K562 (cell line): ENCODE measurements at regions not wholly inside any gene's neighbourhood (a gene's known extent, or its start where the extent isn't known, plus 50 kb on each side); places are given as distances from the start of the nearest gene placed in this dataset.

Source experiments
- ATAC-seq: fragments of 200-7000 bp; cut with Tn5 transposase; 3 replicates; pipeline ENCODE4 v1.9.1; 2020; ENCODE audit warnings: moderate library complexity
- BruUV-seq: library from RNA; stranded (reverse); fragments of 400-500 nt; replicated peaks from 2 replicates; lab custom pipeline; 2021; lab: Mats Ljungman, UMichigan
- CTCF ChIA-PET: fragments of 300-600 bp; formaldehyde crosslinking; extraction: SDS; loops from one replicate; lab custom pipeline; 2021; ENCODE audit warnings: low intra/inter-chr PET ratio; lab: Yijun Ruan, JAX
- POLR2A ChIA-PET: fragments of 300-600, 350-650 bp; sonication (Branson Sonifier 250); formaldehyde crosslinking; extraction: SDS; loops from one replicate; lab custom pipeline; 2021; ENCODE audit warnings: antibody characterized with exemption, inconsistent platforms; lab: Yijun Ruan, JAX
- DNase-seq, 4 experiments: peaks; one replicate each; pipeline versions ENCODE4 v3.0.0 to v3.0.0-alpha.2; 2011 to 2018; ENCODE audit warnings: low spot score in 3 of 4, mixed read lengths in 3 of 4; ENCODE audit errors: extremely low read depth in 1 of 4
- FAIRE-seq: peaks from 2 replicates; lab custom pipeline; 2011; peaks lifted over from hg19 to GRCh38; lab: Jason Lieb, UNC
- H2AFZ ChIP-seq: 2 replicates; pipeline ENCODE4 v1.6.0; 2011; ENCODE audit warnings: low read depth, low read length, control low read depth, inconsistent platforms
- H3K27ac ChIP-seq: fragments of 200-600 bp; 3 replicates; pipeline ENCODE4 v1.8.0; 2011; ENCODE audit warnings: low read depth, mild to moderate bottlenecking, control low read depth, inconsistent platforms, low read length, moderate library complexity, mixed read lengths; ENCODE audit errors: extremely low read depth
- H3K27me3 ChIP-seq, 2 experiments: fragments of 300-600 bp in 1 of 2; 2 replicates in 1 of 2; 3 replicates in 1 of 2; pipeline versions ENCODE4 v1.6.0 to v1.8.0; 2011; ENCODE audit warnings: inconsistent platforms in 2 of 2, low read length in 2 of 2, mild to moderate bottlenecking in 1 of 2, mixed read lengths in 1 of 2, moderate library complexity in 1 of 2; ENCODE audit not compliant: control insufficient read depth in 2 of 2, insufficient read depth in 2 of 2
- H3K36me3 ChIP-seq: fragments of 300-600 bp; 3 replicates; pipeline ENCODE4 v1.8.0; 2011; ENCODE audit warnings: mild to moderate bottlenecking, low read length, inconsistent platforms; ENCODE audit not compliant: control insufficient read depth, insufficient read depth
- H3K4me1 ChIP-seq, 2 experiments: fragments of 200-600 bp in 1 of 2; replicated peaks in 1 of 2; 2 replicates in 1 of 2; 3 replicates in 1 of 2; pipeline versions ENCODE4 v1.5.1 to v1.8.0; 2011; ENCODE audit warnings: inconsistent platforms in 2 of 2, low read length in 2 of 2, mild to moderate bottlenecking in 1 of 2, mixed read lengths in 1 of 2, moderate library complexity in 1 of 2; ENCODE audit not compliant: control insufficient read depth in 2 of 2, insufficient read depth in 2 of 2
- H3K4me2 ChIP-seq: 2 replicates; pipeline ENCODE4 v1.6.1; 2011; ENCODE audit warnings: low read length, control low read depth, inconsistent platforms, mixed read lengths; ENCODE audit not compliant: insufficient read depth
- H3K4me3 ChIP-seq: fragments of 200-600 bp; sonication (generic), shearing (Covaris generic); 2 replicates; pipeline ENCODE4 v1.5.1; 2016; ENCODE audit warnings: control low read depth, inconsistent platforms
- H3K79me2 ChIP-seq: fragments of 200-600 bp; 3 replicates; pipeline ENCODE4 v1.8.0; 2011; ENCODE audit warnings: low read length, inconsistent platforms; ENCODE audit not compliant: control insufficient read depth, insufficient read depth
- H3K9ac ChIP-seq, 2 experiments: 2 replicates each; pipeline versions ENCODE4 v1.6.0 to v1.6.1; 2011; ENCODE audit warnings: low read depth in 2 of 2, low read length in 2 of 2, control low read depth in 1 of 2, inconsistent platforms in 1 of 2, mild to moderate bottlenecking in 1 of 2, mixed read lengths in 1 of 2; ENCODE audit not compliant: insufficient read depth in 1 of 2
- H3K9me1 ChIP-seq: one replicate; pipeline ENCODE4 v1.6.0; 2011; ENCODE audit warnings: inconsistent platforms, mild to moderate bottlenecking, low read length, moderate library complexity; ENCODE audit not compliant: control insufficient read depth, insufficient read depth
- H3K9me3 ChIP-seq: replicated peaks from 2 replicates; pipeline ENCODE4 v1.5.1; 2011; ENCODE audit warnings: low read depth, low read length, inconsistent platforms; ENCODE audit not compliant: control insufficient read depth, insufficient read depth
- H4K20me1 ChIP-seq: replicated peaks from 2 replicates; pipeline ENCODE4 v1.6.1; 2011; ENCODE audit warnings: low read length, inconsistent platforms, mixed read lengths; ENCODE audit not compliant: control insufficient read depth, insufficient read depth
- ARID2 ChIP-seq: fragments of 450-650 bp; IDR thresholded peaks from 2 replicates; pipeline ENCODE4 v1.6.1; 2017; ENCODE audit warnings: antibody characterized with exemption, mild to moderate bottlenecking
- ATF7 ChIP-seq: fragments of 450-650 bp; IDR thresholded peaks from 2 replicates; pipeline ENCODE4 v1.7.1; 2014; ENCODE audit warnings: mild to moderate bottlenecking, moderate library complexity
- C11orf30 ChIP-seq: fragments of 450-650 bp; IDR thresholded peaks from 2 replicates; pipeline ENCODE4 v1.6.1; 2016; ENCODE audit warnings: low read depth, mild to moderate bottlenecking
- CAMTA2 ChIP-seq: fragments of 250-450 bp; sonication (Bioruptor Pico); conservative IDR thresholded peaks from 2 replicates; pipeline ENCODE4 v1.5.1; 2022
- CEBPZ ChIP-seq: fragments of 150-350 bp; IDR thresholded peaks from 2 replicates; pipeline ENCODE4 v1.6.1; 2014; ENCODE audit warnings: low read depth, mild to moderate bottlenecking, low read length, borderline replicate concordance
- CSDE1 ChIP-seq, 2 experiments: fragments of 450-650 bp; IDR thresholded peaks; 2 replicates each; pipeline ENCODE4 v1.6.1; 2016; ENCODE audit warnings: mild to moderate bottlenecking in 1 of 2
- DNMT1 ChIP-seq: fragments of 450-650 bp; IDR thresholded peaks from 2 replicates; pipeline ENCODE4 v1.6.1; 2016; ENCODE audit warnings: antibody characterized with exemption, mild to moderate bottlenecking
- HMG20A ChIP-seq: fragments of 450-650 bp; formaldehyde crosslinking; conservative IDR thresholded peaks from 2 replicates; pipeline ENCODE4 v1.4.0; 2020; ENCODE audit warnings: mild to moderate bottlenecking, mixed read lengths
- LARP7 ChIP-seq: fragments of 450-650 bp; IDR thresholded peaks from 2 replicates; pipeline ENCODE4 v1.6.1; 2016
- RAD21 ChIP-seq, 2 experiments: fragments of 250-450 bp in 1 of 2; fragments of 450-650 bp in 1 of 2; sonication (Bioruptor Pico) in 1 of 2; formaldehyde crosslinking in 1 of 2; IDR thresholded peaks in 1 of 2; conservative IDR thresholded peaks in 1 of 2; 2 replicates each; pipeline versions ENCODE4 v1.4.0 to v1.8.0; 2020 to 2022; ENCODE audit warnings: mild to moderate bottlenecking in 2 of 2, moderate library complexity in 1 of 2
- ZBED1 ChIP-seq: IDR thresholded peaks from 2 replicates; pipeline ENCODE4 v1.6.1; 2014
- ZFP1 ChIP-seq: fragments of 450-650 bp; formaldehyde crosslinking; IDR thresholded peaks from 2 replicates; pipeline ENCODE4 v1.4.0; 2020; ENCODE audit warnings: mild to moderate bottlenecking, mixed read lengths
- ZNF165 ChIP-seq: fragments of 250-450 bp; sonication (Bioruptor Pico); IDR thresholded peaks from 2 replicates; pipeline ENCODE4 v1.4.0; 2020; ENCODE audit warnings: borderline replicate concordance
- ZNF175 ChIP-seq: fragments of 200-800 bp; sonication (Bioruptor generic); IDR thresholded peaks from 2 replicates; pipeline ENCODE4 v1.6.1; 2016; ENCODE audit warnings: low read depth, mild to moderate bottlenecking, missing genetic modification characterization, missing compliant biosample characterization
- ZNF766 ChIP-seq: fragments of 200-800 bp; sonication (Bioruptor generic); conservative IDR thresholded peaks from 2 replicates; pipeline ENCODE4 v1.6.1; 2016; ENCODE audit warnings: missing genetic modification characterization, missing compliant biosample characterization
- ZNF77 ChIP-seq: fragments of 250-450 bp; sonication (Bioruptor Pico); IDR thresholded peaks from 2 replicates; pipeline ENCODE4 v1.5.0; 2020
- WGBS: fragments of 100-300 bp; shearing (Covaris generic); methylation state at CpG from one replicate; pipeline ENCODE4 v1.1.6; 2016; ENCODE audit warnings: low coverage, mixed read lengths; ENCODE audit not compliant: insufficient coverage; ENCODE audit errors: missing lambda C conversion rate; 5-methylcytosine and 5-hydroxymethylcytosine counted together
- in situ Hi-C: fragments of 300-500 bp; cut with MboI; formaldehyde crosslinking; loops from 4 replicates; pipeline ENCODE4 v1.15.0; 2018; ENCODE audit warnings: inconsistent platforms, mixed read lengths
- intact Hi-C: fragments of 100-400 bp; cut with micrococcal nuclease; formaldehyde crosslinking; loops from 2 replicates; pipeline ENCODE4 v1.14.2; 2022
- TF ChIP-seq, protein P1 (sequence below): fragments of 250-450 bp; sonication (Bioruptor Pico); IDR thresholded peaks from 2 replicates; pipeline ENCODE4 v1.4.0; 2020

- DNase-seq: no peak
- H3K27ac ChIP-seq: no peak overlapping the region
- H3K4me2 ChIP-seq: no peak overlapping the region
- POLR2A ChIA-PET: no interaction called here
- no peaks in the 10 kb centered on the region for H3K36me3 ChIP-seq
- no peak overlapping the region for H3K9ac ChIP-seq
- BruUV-seq: no TSS peak
- H3K4me1 ChIP-seq: no peaks in the 10 kb centered on the region
- intact Hi-C loops: no loop called here
- in situ Hi-C loops: no loop called here
- no peaks in the 10 kb centered on the region for H3K79me2 ChIP-seq
- FAIRE-seq: no peak
- no peaks in the 10 kb centered on the region for H4K20me1 ChIP-seq
- H3K9me1 ChIP-seq: no peaks in the 10 kb centered on the region
- H2AFZ ChIP-seq: no peak overlapping the region
- H3K4me3 ChIP-seq: no peak overlapping the region
- 53% methylated on average over 1 of the region's 1 CpG for WGBS
- no peak for ATAC-seq
- no peaks in the 10 kb centered on the region for H3K9me3 ChIP-seq
- H3K27me3 ChIP-seq: peaks cover 0 to 2% of the 10 kb centered on the region in 2 experiments; a peak in 3 of 5 replicates
- CTCF ChIA-PET: no interaction called here
- TF ChIP-seq ZFP1: no peak
- no peak for TF ChIP-seq RAD21 (CRISPR knock-in tag; conservative IDR thresholded peaks at IDR 0.05 in 1 of 2, IDR thresholded peaks at IDR 0.05 in 1 of 2)
- no peak for TF ChIP-seq ARID2
- TF ChIP-seq CAMTA2 (CRISPR knock-in tag): no peak
- no peak for TF ChIP-seq ATF7
- no peak for TF ChIP-seq C11orf30
- no peak for TF ChIP-seq CSDE1 (IDR thresholded peaks at IDR 0.05)
- no peak for TF ChIP-seq HMG20A (CRISPR knock-in tag)
- no peak for TF ChIP-seq DNMT1
- TF ChIP-seq, protein P1, sequence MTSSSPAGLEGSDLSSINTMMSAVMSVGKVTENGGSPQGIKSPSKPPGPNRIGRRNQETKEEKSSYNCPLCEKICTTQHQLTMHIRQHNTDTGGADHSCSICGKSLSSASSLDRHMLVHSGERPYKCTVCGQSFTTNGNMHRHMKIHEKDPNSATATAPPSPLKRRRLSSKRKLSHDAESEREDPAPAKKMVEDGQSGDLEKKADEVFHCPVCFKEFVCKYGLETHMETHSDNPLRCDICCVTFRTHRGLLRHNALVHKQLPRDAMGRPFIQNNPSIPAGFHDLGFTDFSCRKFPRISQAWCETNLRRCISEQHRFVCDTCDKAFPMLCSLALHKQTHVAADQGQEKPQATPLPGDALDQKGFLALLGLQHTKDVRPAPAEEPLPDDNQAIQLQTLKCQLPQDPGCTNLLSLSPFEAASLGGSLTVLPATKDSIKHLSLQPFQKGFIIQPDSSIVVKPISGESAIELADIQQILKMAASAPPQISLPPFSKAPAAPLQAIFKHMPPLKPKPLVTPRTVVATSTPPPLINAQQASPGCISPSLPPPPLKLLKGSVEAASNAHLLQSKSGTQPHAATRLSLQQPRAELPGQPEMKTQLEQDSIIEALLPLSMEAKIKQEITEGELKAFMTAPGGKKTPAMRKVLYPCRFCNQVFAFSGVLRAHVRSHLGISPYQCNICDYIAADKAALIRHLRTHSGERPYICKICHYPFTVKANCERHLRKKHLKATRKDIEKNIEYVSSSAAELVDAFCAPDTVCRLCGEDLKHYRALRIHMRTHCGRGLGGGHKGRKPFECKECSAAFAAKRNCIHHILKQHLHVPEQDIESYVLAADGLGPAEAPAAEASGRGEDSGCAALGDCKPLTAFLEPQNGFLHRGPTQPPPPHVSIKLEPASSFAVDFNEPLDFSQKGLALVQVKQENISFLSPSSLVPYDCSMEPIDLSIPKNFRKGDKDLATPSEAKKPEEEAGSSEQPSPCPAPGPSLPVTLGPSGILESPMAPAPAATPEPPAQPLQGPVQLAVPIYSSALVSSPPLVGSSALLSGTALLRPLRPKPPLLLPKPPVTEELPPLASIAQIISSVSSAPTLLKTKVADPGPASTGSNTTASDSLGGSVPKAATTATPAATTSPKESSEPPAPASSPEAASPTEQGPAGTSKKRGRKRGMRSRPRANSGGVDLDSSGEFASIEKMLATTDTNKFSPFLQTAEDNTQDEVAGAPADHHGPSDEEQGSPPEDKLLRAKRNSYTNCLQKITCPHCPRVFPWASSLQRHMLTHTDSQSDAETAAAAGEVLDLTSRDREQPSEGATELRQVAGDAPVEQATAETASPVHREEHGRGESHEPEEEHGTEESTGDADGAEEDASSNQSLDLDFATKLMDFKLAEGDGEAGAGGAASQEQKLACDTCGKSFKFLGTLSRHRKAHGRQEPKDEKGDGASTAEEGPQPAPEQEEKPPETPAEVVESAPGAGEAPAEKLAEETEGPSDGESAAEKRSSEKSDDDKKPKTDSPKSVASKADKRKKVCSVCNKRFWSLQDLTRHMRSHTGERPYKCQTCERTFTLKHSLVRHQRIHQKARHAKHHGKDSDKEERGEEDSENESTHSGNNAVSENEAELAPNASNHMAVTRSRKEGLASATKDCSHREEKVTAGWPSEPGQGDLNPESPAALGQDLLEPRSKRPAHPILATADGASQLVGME: no peak
- no peak for TF ChIP-seq ZBED1
- TF ChIP-seq ZNF175: no peak
- TF ChIP-seq ZNF77 (CRISPR knock-in tag): no peak
- TF ChIP-seq ZNF165 (CRISPR knock-in tag): no peak
- no peak for TF ChIP-seq LARP7
- TF ChIP-seq ZNF766: no peak
- no peak for TF ChIP-seq CEBPZ
Measured at GRCh38 chr1:14495381-14495780, 103.1 kb upstream of the KAZN start.
